Neutrophil (primary cell): ENCODE measurements at regions not wholly inside any gene's neighbourhood (a gene's known extent, or its start where the extent isn't known, plus 50 kb on each side); places are given as distances from the start of the nearest gene placed in this dataset.

Source experiments
- H3K27ac ChIP-seq: fragments of 200-600 bp; sonication (generic); 2 replicates; pipeline ENCODE4 v1.5.1; 2016; ENCODE audit warnings: mild to moderate bottlenecking, moderate library complexity
- H3K27me3 ChIP-seq: fragments of 200-600 bp; sonication (generic); 2 replicates; pipeline ENCODE4 v1.6.0; 2016; ENCODE audit warnings: mild to moderate bottlenecking
- H3K36me3 ChIP-seq: fragments of 200-600 bp; sonication (generic); 2 replicates; pipeline ENCODE4 v1.5.1; 2017
- H3K4me1 ChIP-seq, 2 experiments: fragments of 200-600 bp in 1 of 2; sonication (generic) in 1 of 2; 1 replicate in 1 of 2; 2 replicates in 1 of 2; pipeline versions ENCODE4 v1.5.1 to v1.6.1; 2013 to 2016; ENCODE audit warnings: low read depth in 1 of 2, low read length in 1 of 2, mild to moderate bottlenecking in 1 of 2, moderate library complexity in 1 of 2; ENCODE audit not compliant: control insufficient read depth in 1 of 2, insufficient read depth in 1 of 2
- H3K4me3 ChIP-seq, 2 experiments: fragments of 200-600 bp in 1 of 2; sonication (generic) in 1 of 2; 1 replicate in 1 of 2; 2 replicates in 1 of 2; pipeline ENCODE4 v1.5.1; 2013 to 2016; ENCODE audit warnings: low read depth in 1 of 2, low read length in 1 of 2, mild to moderate bottlenecking in 1 of 2, moderate library complexity in 1 of 2
- H3K9me3 ChIP-seq: fragments of 200-600 bp; sonication (generic); 2 replicates; pipeline ENCODE4 v1.5.1; 2016
- CTCF ChIP-seq: fragments of 200-600 bp; sonication (generic); IDR thresholded peaks from 2 replicates; pipeline ENCODE4 v1.5.1; 2016; ENCODE audit warnings: antibody characterized with exemption

- H3K27ac ChIP-seq: no peak overlapping the region
- no peaks in the 10 kb centered on the region for H3K4me1 ChIP-seq
- H3K9me3 ChIP-seq: no peaks in the 10 kb centered on the region
- peaks cover 24% of the 10 kb centered on the region for H3K27me3 ChIP-seq
- no peak for TF ChIP-seq CTCF
- no peaks in the 10 kb centered on the region for H3K36me3 ChIP-seq
- no peak overlapping the region for H3K4me3 ChIP-seq
These were observed 236.9 kb downstream of the TRIB2 start for GRCh38 chr2:12953596-12953995.

- peaks cover 15% of the 10 kb centered on the region for H3K27me3 ChIP-seq
- no peak for TF ChIP-seq CTCF
- no peaks in the 10 kb centered on the region for H3K4me1 ChIP-seq
- no peak overlapping the region for H3K4me3 ChIP-seq
- H3K27ac ChIP-seq: no peak overlapping the region
- H3K9me3 ChIP-seq: no peaks in the 10 kb centered on the region
- no peaks in the 10 kb centered on the region for H3K36me3 ChIP-seq
These were observed 239.1 kb downstream of the TRIB2 start for GRCh38 chr2:12955864-12956263.

- H3K4me1 ChIP-seq: no peaks in the 10 kb centered on the region
- no peak overlapping the region for H3K4me3 ChIP-seq
- TF ChIP-seq CTCF: no peak
- peaks cover 1% of the 10 kb centered on the region for H3K27me3 ChIP-seq
- no peaks in the 10 kb centered on the region for H3K9me3 ChIP-seq
- no peak overlapping the region for H3K27ac ChIP-seq
- no peaks in the 10 kb centered on the region for H3K36me3 ChIP-seq
These were observed 240.5 kb downstream of the TRIB2 start for GRCh38 chr2:12957251-12957650.

- no peak for TF ChIP-seq CTCF
- Histone ChIP-seq H3K27me3 (no peaks in the 10 kb centered on the region), H3K27ac (no peak overlapping the region), H3K4me3 (no peak overlapping the region), H3K4me1 (no peaks in the 10 kb centered on the region), H3K36me3 (no peaks in the 10 kb centered on the region), H3K9me3 (no peaks in the 10 kb centered on the region)
These were observed 243.2 kb downstream of the TRIB2 start for GRCh38 chr2:12959935-12960334.

GRCh38 chr2:12960671-12961070 is 243.9 kb downstream of the TRIB2 start:
- no peaks in the 10 kb centered on the region for H3K4me1 ChIP-seq

More at GRCh38 chr2:12960671-12961070, 243.9 kb downstream of the TRIB2 start:
- TF ChIP-seq CTCF: no peak
- Histone ChIP-seq H3K36me3 (no peaks in the 10 kb centered on the region), H3K27me3 (no peaks in the 10 kb centered on the region), H3K4me3 (no peak overlapping the region), H3K27ac (no peak overlapping the region), H3K9me3 (no peaks in the 10 kb centered on the region)
